ENCODE measurements at regions not wholly inside any gene's neighbourhood (a gene's known extent, or its start where the extent isn't known, plus 50 kb on each side); places are given as distances from the start of the nearest gene placed in this dataset.

DNA sequence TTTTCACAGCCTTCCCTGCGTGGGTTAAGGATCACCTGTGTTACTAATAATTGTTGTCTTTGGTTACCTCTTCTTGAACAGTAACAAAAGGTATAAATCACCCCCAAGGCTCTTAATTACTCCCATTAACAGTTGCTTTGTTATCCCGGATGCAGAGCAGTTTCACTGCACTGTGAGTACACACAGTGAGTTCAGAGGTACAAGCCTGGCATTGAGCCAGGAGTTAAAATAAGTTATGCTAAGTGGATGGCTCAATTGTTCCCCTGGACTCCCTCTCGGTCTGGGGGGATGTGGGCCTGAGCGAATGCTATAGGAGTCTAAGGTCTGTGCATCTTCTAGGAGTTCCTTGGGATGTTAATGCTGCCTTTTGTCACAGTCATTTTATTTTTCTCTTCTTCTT, 258.3 kb downstream of the ATG4C start:
- TF ChIP-seq, protein P1, sequence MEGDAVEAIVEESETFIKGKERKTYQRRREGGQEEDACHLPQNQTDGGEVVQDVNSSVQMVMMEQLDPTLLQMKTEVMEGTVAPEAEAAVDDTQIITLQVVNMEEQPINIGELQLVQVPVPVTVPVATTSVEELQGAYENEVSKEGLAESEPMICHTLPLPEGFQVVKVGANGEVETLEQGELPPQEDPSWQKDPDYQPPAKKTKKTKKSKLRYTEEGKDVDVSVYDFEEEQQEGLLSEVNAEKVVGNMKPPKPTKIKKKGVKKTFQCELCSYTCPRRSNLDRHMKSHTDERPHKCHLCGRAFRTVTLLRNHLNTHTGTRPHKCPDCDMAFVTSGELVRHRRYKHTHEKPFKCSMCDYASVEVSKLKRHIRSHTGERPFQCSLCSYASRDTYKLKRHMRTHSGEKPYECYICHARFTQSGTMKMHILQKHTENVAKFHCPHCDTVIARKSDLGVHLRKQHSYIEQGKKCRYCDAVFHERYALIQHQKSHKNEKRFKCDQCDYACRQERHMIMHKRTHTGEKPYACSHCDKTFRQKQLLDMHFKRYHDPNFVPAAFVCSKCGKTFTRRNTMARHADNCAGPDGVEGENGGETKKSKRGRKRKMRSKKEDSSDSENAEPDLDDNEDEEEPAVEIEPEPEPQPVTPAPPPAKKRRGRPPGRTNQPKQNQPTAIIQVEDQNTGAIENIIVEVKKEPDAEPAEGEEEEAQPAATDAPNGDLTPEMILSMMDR (IDR thresholded peaks at IDR 0.05): no peak
- DNase-seq: no peak
- Histone ChIP-seq H3K27me3 (ENCODE audit: control insufficient read depth in 2 of 2, insufficient read depth in 2 of 2, low read length in 2 of 2) (no peaks in the 10 kb centered on the region), H3K4me3 (replicated peaks in 1 of 3; ENCODE audit: low read depth in 2 of 3, low read length in 3 of 3) (no peak overlapping the region), H3K4me1 (ENCODE audit: control insufficient read depth in 1 of 2, insufficient read depth in 2 of 2, low read length in 2 of 2) (no peaks in the 10 kb centered on the region), H4K20me1 (ENCODE audit: insufficient read depth, low read length) (no peaks in the 10 kb centered on the region), H3K27ac (ENCODE audit: low read depth in 1 of 2, low read length in 2 of 2) (no peak overlapping the region), H3K9me3 (replicated peaks in 1 of 2; ENCODE audit: control insufficient read depth in 1 of 2, insufficient read depth in 1 of 2, low read length in 2 of 2) (no peaks in the 10 kb centered on the region), H3K4me2 (replicated peaks; ENCODE audit: extremely low read depth, low read length, poor library complexity, severe bottlenecking) (no peak overlapping the region), H3K79me2 (ENCODE audit: insufficient read depth, low read length) (no peaks in the 10 kb centered on the region), H2AFZ (ENCODE audit: insufficient read depth, low read depth, low read length, poor library complexity, severe bottlenecking) (no peak overlapping the region), H3K9ac (ENCODE audit: insufficient read depth, low read length, poor library complexity, severe bottlenecking) (no peak overlapping the region), H3K36me3 (replicated peaks in 1 of 2; ENCODE audit: control insufficient read depth in 1 of 2, insufficient read depth in 2 of 2, low read length in 2 of 2) (no peaks in the 10 kb centered on the region)
- Mint-ChIP-seq H3K4me3 (no peak overlapping the region), H3K9me3 (peaks cover 0 to 11% (median 3%) of the 10 kb centered on the region in 7 donors), H3K36me3 (no peaks in the 10 kb centered on the region), H3K27ac (no peak overlapping the region), H3K27me3 (ENCODE audit: low read depth in 3 of 3) (peaks cover 3 to 9% (median 3%) of the 10 kb centered on the region in 3 donors), H3K4me1 (no peaks in the 10 kb centered on the region)
- WGBS (ENCODE audit: insufficient coverage): 80% methylated on average over 1 of the region's 4 CpGs
- intact Hi-C loops (cut with micrococcal nuclease): no loop called here

DNA sequence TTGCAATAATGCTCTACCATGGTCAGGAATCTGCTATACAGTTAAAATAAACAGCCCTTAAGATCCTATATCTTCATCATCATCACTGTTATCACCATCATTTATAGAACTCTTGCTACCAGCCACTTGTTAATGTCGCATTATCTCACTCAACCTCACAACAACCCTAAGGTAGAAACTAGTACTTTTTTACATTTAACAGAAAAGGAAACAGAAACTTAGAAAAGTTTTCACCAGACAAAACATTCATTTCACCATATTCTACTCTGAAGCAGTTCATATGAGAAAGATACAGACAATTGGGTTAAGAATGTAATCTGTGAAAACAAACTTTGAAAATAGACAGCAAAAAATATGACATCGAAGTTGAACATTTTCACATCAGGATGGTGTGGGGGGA, 262.6 kb downstream of the ATG4C start:
- TF ChIP-seq, protein P1 (IDR thresholded peaks at IDR 0.05): no peak
- Histone ChIP-seq H3K4me1 (ENCODE audit: control insufficient read depth in 1 of 2, insufficient read depth in 2 of 2, low read length in 2 of 2) (no peaks in the 10 kb centered on the region), H3K4me3 (replicated peaks in 1 of 3; ENCODE audit: low read depth in 2 of 3, low read length in 3 of 3) (no peak overlapping the region), H3K36me3 (replicated peaks in 1 of 2; ENCODE audit: control insufficient read depth in 1 of 2, insufficient read depth in 2 of 2, low read length in 2 of 2) (no peaks in the 10 kb centered on the region), H3K4me2 (replicated peaks; ENCODE audit: extremely low read depth, low read length, poor library complexity, severe bottlenecking) (no peak overlapping the region), H3K9ac (ENCODE audit: insufficient read depth, low read length, poor library complexity, severe bottlenecking) (no peak overlapping the region), H4K20me1 (ENCODE audit: insufficient read depth, low read length) (no peaks in the 10 kb centered on the region), H3K9me3 (replicated peaks in 1 of 2; ENCODE audit: control insufficient read depth in 1 of 2, insufficient read depth in 1 of 2, low read length in 2 of 2) (no peaks in the 10 kb centered on the region), H3K27ac (ENCODE audit: low read depth in 1 of 2, low read length in 2 of 2) (no peak overlapping the region), H2AFZ (ENCODE audit: insufficient read depth, low read depth, low read length, poor library complexity, severe bottlenecking) (no peak overlapping the region), H3K79me2 (ENCODE audit: insufficient read depth, low read length) (no peaks in the 10 kb centered on the region), H3K27me3 (ENCODE audit: control insufficient read depth in 2 of 2, insufficient read depth in 2 of 2, low read length in 2 of 2) (no peaks in the 10 kb centered on the region)
- Mint-ChIP-seq H3K4me1 (no peaks in the 10 kb centered on the region), H3K4me3 (no peak overlapping the region), H3K9me3 (peaks cover 0 to 8% (median 3%) of the 10 kb centered on the region in 7 donors), H3K27ac (no peak overlapping the region), H3K36me3 (no peaks in the 10 kb centered on the region), H3K27me3 (ENCODE audit: low read depth in 3 of 3) (peaks cover 6 to 9% (median 7%) of the 10 kb centered on the region in 3 donors)
- DNase-seq: no peak
- WGBS (ENCODE audit: insufficient coverage): no CpG with 5 or more reads among the region's 2 CpGs
- intact Hi-C loops (cut with micrococcal nuclease): no loop called here

Measured in CD14-positive monocyte (primary cell).